Smooth muscle cell (in vitro differentiated cells): ENCODE measurements at regions not wholly inside any gene's neighbourhood (a gene's known extent, or its start where the extent isn't known, plus 50 kb on each side); places are given as distances from the start of the nearest gene placed in this dataset.
A peak's percentile ranks its signal among the peaks of the same experiment; 100 is the strongest.

Experiments
- DNase-seq: peaks from one replicate; lab custom pipeline; 2025; ENCODE audit not compliant: unreplicated experiment; lab: John Stamatoyannopoulos, UW
- H2AFZ ChIP-seq: fragments of 200-600 bp; sonication (generic); 2 replicates; pipeline ENCODE4 v1.6.0; 2016; ENCODE audit warnings: antibody characterized with exemption, low read depth, mild to moderate bottlenecking
- H3F3A ChIP-seq: fragments of 200-600 bp; sonication (generic); 2 replicates; pipeline ENCODE4 v1.6.0; 2017; ENCODE audit warnings: antibody characterized with exemption, low read depth
- H3K27ac ChIP-seq: fragments of 200-600 bp; sonication (generic); 2 replicates; pipeline ENCODE4 v1.5.1; 2016; ENCODE audit warnings: low read depth, mild to moderate bottlenecking
- H3K27me3 ChIP-seq: fragments of 200-600 bp; sonication (generic); 2 replicates; pipeline ENCODE4 v1.6.1; 2016; ENCODE audit warnings: low read depth, mild to moderate bottlenecking
- H3K36me3 ChIP-seq: fragments of 200-600 bp; sonication (generic); 2 replicates; pipeline ENCODE4 v1.5.1; 2016; ENCODE audit warnings: low read depth
- H3K4me1 ChIP-seq: fragments of 200-600 bp; sonication (generic); 2 replicates; pipeline ENCODE4 v1.5.1; 2016; ENCODE audit warnings: low read depth
- H3K4me2 ChIP-seq: fragments of 200-600 bp; sonication (generic); 2 replicates; pipeline ENCODE4 v1.6.0; 2016; ENCODE audit warnings: mild to moderate bottlenecking
- H3K4me3 ChIP-seq: fragments of 200-600 bp; sonication (generic); 2 replicates; pipeline ENCODE4 v1.5.1; 2016; ENCODE audit warnings: mild to moderate bottlenecking
- H3K79me2 ChIP-seq: fragments of 200-600 bp; sonication (generic); 2 replicates; pipeline ENCODE4 v1.6.0; 2016; ENCODE audit warnings: low read depth, mild to moderate bottlenecking
- H3K9ac ChIP-seq: fragments of 200-600 bp; sonication (generic); 2 replicates; pipeline ENCODE4 v1.6.0; 2016; ENCODE audit warnings: low read depth
- H3K9me3 ChIP-seq: fragments of 200-600 bp; sonication (generic); replicated peaks from 2 replicates; pipeline ENCODE4 v1.5.1; 2016; ENCODE audit warnings: low read depth
- H4K20me1 ChIP-seq: fragments of 200-600 bp; sonication (generic); 2 replicates; pipeline ENCODE4 v1.6.0; 2016; ENCODE audit warnings: low read depth
- WGBS: methylation state at CpG from one replicate; pipeline ENCODE4 v1.1.7; 2016; ENCODE audit warnings: low lambda C conversion rate; 5-methylcytosine and 5-hydroxymethylcytosine counted together
- TF ChIP-seq, protein P1 (sequence below): fragments of 200-600 bp; sonication (generic); IDR thresholded peaks from 2 replicates; pipeline ENCODE4 v1.5.1; 2017; ENCODE audit warnings: borderline replicate concordance, mild to moderate bottlenecking, antibody characterized with exemption; ENCODE audit not compliant: insufficient read depth, poor library complexity, severe bottlenecking

DNA sequence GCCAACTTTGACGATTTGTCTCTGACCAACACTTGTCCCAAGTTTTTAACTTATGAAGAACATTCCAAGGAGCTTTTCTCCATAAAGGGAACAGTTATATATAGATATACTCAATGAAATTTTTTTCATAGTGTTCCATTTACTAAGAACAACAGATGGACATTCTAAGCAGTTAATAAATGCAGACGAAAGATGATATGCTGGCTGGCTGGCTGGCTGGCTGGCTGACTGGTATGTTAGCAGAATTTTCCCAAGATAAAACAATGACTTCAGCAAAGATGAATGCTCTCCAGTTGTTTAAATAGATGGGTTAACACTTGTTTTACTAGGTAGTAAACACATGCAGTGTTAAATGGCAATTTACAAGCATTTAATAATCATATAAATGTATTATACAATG, 62.2 kb downstream of the SPANXN3 start:
- Histone ChIP-seq H4K20me1 (no peaks in the 10 kb centered on the region), H3K4me3 (no peak overlapping the region), H3F3A (no peaks in the 10 kb centered on the region), H3K79me2 (no peaks in the 10 kb centered on the region), H3K27me3 (no peaks in the 10 kb centered on the region), H3K27ac (no peak overlapping the region), H3K4me1 (no peaks in the 10 kb centered on the region), H3K9ac (no peak overlapping the region), H3K36me3 (no peaks in the 10 kb centered on the region), H3K9me3 (no peaks in the 10 kb centered on the region), H2AFZ (no peak overlapping the region), H3K4me2 (no peak overlapping the region)
- WGBS: 52% methylated on average over 2 of the region's 2 CpGs
- no peak for DNase-seq
- TF ChIP-seq, protein P1, sequence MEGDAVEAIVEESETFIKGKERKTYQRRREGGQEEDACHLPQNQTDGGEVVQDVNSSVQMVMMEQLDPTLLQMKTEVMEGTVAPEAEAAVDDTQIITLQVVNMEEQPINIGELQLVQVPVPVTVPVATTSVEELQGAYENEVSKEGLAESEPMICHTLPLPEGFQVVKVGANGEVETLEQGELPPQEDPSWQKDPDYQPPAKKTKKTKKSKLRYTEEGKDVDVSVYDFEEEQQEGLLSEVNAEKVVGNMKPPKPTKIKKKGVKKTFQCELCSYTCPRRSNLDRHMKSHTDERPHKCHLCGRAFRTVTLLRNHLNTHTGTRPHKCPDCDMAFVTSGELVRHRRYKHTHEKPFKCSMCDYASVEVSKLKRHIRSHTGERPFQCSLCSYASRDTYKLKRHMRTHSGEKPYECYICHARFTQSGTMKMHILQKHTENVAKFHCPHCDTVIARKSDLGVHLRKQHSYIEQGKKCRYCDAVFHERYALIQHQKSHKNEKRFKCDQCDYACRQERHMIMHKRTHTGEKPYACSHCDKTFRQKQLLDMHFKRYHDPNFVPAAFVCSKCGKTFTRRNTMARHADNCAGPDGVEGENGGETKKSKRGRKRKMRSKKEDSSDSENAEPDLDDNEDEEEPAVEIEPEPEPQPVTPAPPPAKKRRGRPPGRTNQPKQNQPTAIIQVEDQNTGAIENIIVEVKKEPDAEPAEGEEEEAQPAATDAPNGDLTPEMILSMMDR: no peak

DNA sequence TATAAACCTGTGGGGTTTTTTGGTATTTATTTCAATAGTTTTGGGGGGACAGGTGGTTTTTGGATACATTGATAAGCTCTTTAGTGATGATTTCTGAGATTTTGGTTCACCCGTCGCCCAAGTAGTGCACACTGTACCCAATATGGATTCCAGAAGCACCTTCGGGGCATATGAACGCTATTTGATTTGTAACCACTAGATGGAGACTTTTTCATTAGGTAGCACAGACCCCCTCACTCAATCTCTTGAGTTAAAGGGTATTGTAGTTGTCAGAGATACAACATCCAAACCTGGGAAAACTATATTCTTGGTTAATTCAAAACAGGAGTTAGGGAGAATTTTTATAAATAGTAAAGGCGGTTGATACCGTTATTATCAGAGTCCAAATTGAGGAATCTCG, 79.8 kb downstream of the SPANXN3 start:
- Histone ChIP-seq H3K9me3 (no peaks in the 10 kb centered on the region), H3K4me1 (no peaks in the 10 kb centered on the region), H3K27ac (no peak overlapping the region), H3K79me2 (no peaks in the 10 kb centered on the region), H2AFZ (no peak overlapping the region), H3K4me2 (no peak overlapping the region), H3K4me3 (no peak overlapping the region), H3F3A (no peaks in the 10 kb centered on the region), H3K9ac (no peak overlapping the region), H3K36me3 (no peaks in the 10 kb centered on the region), H3K27me3 (no peaks in the 10 kb centered on the region), H4K20me1 (no peaks in the 10 kb centered on the region)
- TF ChIP-seq, protein P1: peak; percentile 49
- no peak for DNase-seq
- WGBS: 32% methylated on average over 7 of the region's 7 CpGs

DNA sequence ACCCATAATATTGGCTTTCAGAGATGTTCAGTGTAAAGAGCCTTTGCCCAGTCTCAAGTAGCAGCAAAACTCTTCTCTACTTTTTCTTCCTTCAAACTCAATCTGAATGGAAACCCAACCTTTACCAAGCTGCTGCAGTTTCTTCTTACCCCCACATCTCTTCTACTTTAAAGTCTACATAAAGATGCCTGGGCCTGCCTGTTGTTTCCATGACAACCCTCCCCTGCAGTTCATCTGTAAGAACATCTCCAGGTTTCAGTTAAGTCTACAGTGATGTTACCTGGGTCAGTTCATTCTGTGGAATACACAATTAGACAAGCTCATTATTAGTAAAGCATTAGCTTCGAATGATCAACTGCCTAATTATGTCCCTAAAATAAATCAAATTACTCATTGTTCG, 81.4 kb downstream of the SPANXN3 start:
- no peaks in the 10 kb centered on the region for H3K27me3 ChIP-seq
- no peak overlapping the region for H3K9ac ChIP-seq
- H3K36me3 ChIP-seq: no peaks in the 10 kb centered on the region
- no peaks in the 10 kb centered on the region for H3F3A ChIP-seq
- TF ChIP-seq, protein P1: no peak
- 85% methylated on average over 2 of the region's 2 CpGs for WGBS
- H4K20me1 ChIP-seq: no peaks in the 10 kb centered on the region
- H2AFZ ChIP-seq: no peak overlapping the region
- H3K4me3 ChIP-seq: no peak overlapping the region
- no peak overlapping the region for H3K4me2 ChIP-seq
- no peak for DNase-seq
- no peaks in the 10 kb centered on the region for H3K79me2 ChIP-seq
- no peaks in the 10 kb centered on the region for H3K4me1 ChIP-seq
- H3K27ac ChIP-seq: no peak overlapping the region
- no peaks in the 10 kb centered on the region for H3K9me3 ChIP-seq

DNA sequence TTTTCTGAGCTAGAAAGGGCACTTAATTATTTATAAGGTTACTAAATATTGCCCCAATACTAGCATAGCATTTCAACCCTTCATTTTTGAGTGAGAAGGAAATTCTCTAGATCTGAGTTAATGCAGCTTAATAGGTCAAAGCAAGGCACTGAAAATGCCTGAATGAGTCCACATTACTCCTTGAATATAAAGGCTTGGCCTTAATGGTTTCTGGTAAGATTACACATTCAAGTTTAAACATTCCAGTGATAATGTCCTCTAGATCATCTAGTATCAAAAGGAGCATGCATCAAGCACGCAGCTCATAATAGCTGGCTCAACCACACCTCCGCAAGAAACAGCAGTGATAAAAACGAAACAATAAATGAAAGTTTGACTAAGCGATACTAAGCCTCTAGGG, 87.5 kb downstream of the SPANXN3 start:
- no peaks in the 10 kb centered on the region for H3K9me3 ChIP-seq
- WGBS: 35% methylated on average over 4 of the region's 4 CpGs
- no peak overlapping the region for H3K9ac ChIP-seq
- no peak overlapping the region for H2AFZ ChIP-seq
- TF ChIP-seq, protein P1: no peak
- H3K79me2 ChIP-seq: no peaks in the 10 kb centered on the region
- no peak overlapping the region for H3K27ac ChIP-seq
- H3K4me1 ChIP-seq: no peaks in the 10 kb centered on the region
- no peaks in the 10 kb centered on the region for H3F3A ChIP-seq
- no peak for DNase-seq
- H3K27me3 ChIP-seq: no peaks in the 10 kb centered on the region
- H4K20me1 ChIP-seq: no peaks in the 10 kb centered on the region
- no peak overlapping the region for H3K4me2 ChIP-seq
- no peak overlapping the region for H3K4me3 ChIP-seq
- no peaks in the 10 kb centered on the region for H3K36me3 ChIP-seq
